OCI-LY1 (cell line): ENCODE measurements at regions not wholly inside any gene's neighbourhood (a gene's known extent, or its start where the extent isn't known, plus 50 kb on each side); places are given as distances from the start of the nearest gene placed in this dataset.

Source experiments
- H2AFZ ChIP-seq: fragments of 200-600 bp; sonication (generic), shearing (Covaris generic); 2 replicates; pipeline ENCODE4 v1.6.0; 2014; ENCODE audit warnings: antibody characterized with exemption, mild to moderate bottlenecking, low read length
- H3F3A ChIP-seq: fragments of 200-600 bp; sonication (generic), shearing (Covaris generic); 2 replicates; pipeline ENCODE4 v1.6.0; 2014; ENCODE audit warnings: mild to moderate bottlenecking, antibody characterized with exemption, low read length, moderate library complexity; ENCODE audit not compliant: insufficient read depth
- H3K27ac ChIP-seq: fragments of 200-600 bp; sonication (generic); 2 replicates; pipeline ENCODE4 v1.5.1; 2014; ENCODE audit warnings: low read length, mixed run types, mild to moderate bottlenecking, low read depth; ENCODE audit not compliant: poor library complexity, severe bottlenecking
- H3K27me3 ChIP-seq: fragments of 200-600 bp; sonication (generic); 2 replicates; pipeline ENCODE4 v1.6.0; 2014; ENCODE audit warnings: antibody characterized with exemption, mild to moderate bottlenecking, low read length, moderate library complexity; ENCODE audit not compliant: insufficient read depth
- H3K36me3 ChIP-seq: fragments of 200-600 bp; sonication (generic); 2 replicates; pipeline ENCODE4 v1.6.1; 2014; ENCODE audit warnings: mild to moderate bottlenecking, antibody characterized with exemption, low read length, moderate library complexity, mixed read lengths; ENCODE audit not compliant: insufficient read depth
- H3K4me1 ChIP-seq: fragments of 200-600 bp; sonication (generic); 2 replicates; pipeline ENCODE4 v1.5.1; 2014; ENCODE audit warnings: mild to moderate bottlenecking, low read length, moderate library complexity; ENCODE audit not compliant: insufficient read depth, severe bottlenecking
- H3K4me2 ChIP-seq: fragments of 200-600 bp; sonication (generic), shearing (Covaris generic); 2 replicates; pipeline ENCODE4 v1.6.1; 2014; ENCODE audit warnings: low read length
- H3K4me3 ChIP-seq: fragments of 200-600 bp; sonication (generic); 2 replicates; pipeline ENCODE4 v1.5.1; 2014; ENCODE audit warnings: low read length, low read depth, mild to moderate bottlenecking, mixed read lengths; ENCODE audit not compliant: poor library complexity, severe bottlenecking
- H3K79me2 ChIP-seq: fragments of 200-600 bp; shearing (Covaris generic); 2 replicates; pipeline ENCODE4 v1.6.1; 2016; ENCODE audit warnings: mixed run types, low read length, mixed read lengths; ENCODE audit not compliant: insufficient read depth
- H3K9ac ChIP-seq: fragments of 200-600 bp; sonication (generic), shearing (Covaris generic); 2 replicates; pipeline ENCODE4 v1.6.1; 2014; ENCODE audit warnings: mild to moderate bottlenecking, low read length, mixed read lengths
- H3K9me2 ChIP-seq: fragments of 200-600 bp; sonication (generic), shearing (Covaris generic); 2 replicates; pipeline ENCODE4 v1.6.1; 2014; ENCODE audit warnings: low read depth, mild to moderate bottlenecking, low read length, mixed read lengths
- H3K9me3 ChIP-seq: fragments of 200-600 bp; shearing (Covaris generic); 2 replicates; pipeline ENCODE4 v1.6.1; 2014; ENCODE audit warnings: low read length, mixed read lengths
- H4K20me1 ChIP-seq: fragments of 200-600 bp; sonication (generic), shearing (Covaris generic); 2 replicates; pipeline ENCODE4 v1.6.0; 2016; ENCODE audit warnings: mild to moderate bottlenecking, low read length; ENCODE audit not compliant: insufficient read depth
- CTCF ChIP-seq: fragments of 200-600 bp; sonication (generic), shearing (Covaris generic); IDR thresholded peaks from 2 replicates; pipeline ENCODE4 v1.5.1; 2017; ENCODE audit warnings: mild to moderate bottlenecking, antibody characterized with exemption, low read length, moderate library complexity, mixed read lengths
- EZH2 ChIP-seq: fragments of 200-600 bp; sonication (generic), shearing (Covaris generic); IDR thresholded peaks from 2 replicates; pipeline ENCODE4 v1.8.0; 2017; ENCODE audit warnings: borderline replicate concordance, mixed run types, mild to moderate bottlenecking, antibody characterized with exemption, low read length, moderate library complexity, mixed read lengths

GRCh38 chr7:47170516-47170915, 411.4 kb downstream of the TNS3 start:
- no peak overlapping the region for H3K27ac ChIP-seq
- H3K4me1 ChIP-seq: peaks cover 26% of the 10 kb centered on the region
- no peaks in the 10 kb centered on the region; the same call in 1 of the 2 replicates for H3K27me3 ChIP-seq
- no peak overlapping the region for H3K4me2 ChIP-seq
- H3K9me2 ChIP-seq: no peaks in the 10 kb centered on the region
- H3K4me3 ChIP-seq: no peak overlapping the region
- H3K36me3 ChIP-seq: no peaks in the 10 kb centered on the region; the same call in 1 of the 2 replicates
- no peaks in the 10 kb centered on the region for H3K79me2 ChIP-seq
- no peaks in the 10 kb centered on the region for H4K20me1 ChIP-seq
- no peak overlapping the region for H3K9ac ChIP-seq
- peaks cover 5% of the 10 kb centered on the region; the same call in 1 of the 2 replicates for H3K9me3 ChIP-seq
- TF ChIP-seq EZH2 (no peak), CTCF (peak; percentile 89)
- H2AFZ ChIP-seq: no peak overlapping the region
- no peaks in the 10 kb centered on the region for H3F3A ChIP-seq

GRCh38 chr7:47154791-47155190, 427.1 kb downstream of the TNS3 start:
- TF ChIP-seq EZH2: no peak
- TF ChIP-seq CTCF: no peak
- peak overlapping the region; percentile 96 for H3K27ac ChIP-seq

GRCh38 chr7:47153576-47153975, 428.3 kb downstream of the TNS3 start:
- H3K9me3 ChIP-seq: peaks cover 6% of the 10 kb centered on the region; the same call in 1 of the 2 replicates
- peak overlapping the region; percentile 96 for H3K27ac ChIP-seq
- no peaks in the 10 kb centered on the region for H4K20me1 ChIP-seq
- TF ChIP-seq CTCF (no peak), EZH2 (no peak)
- H3K9me2 ChIP-seq: no peaks in the 10 kb centered on the region
- H3K9ac ChIP-seq: peak overlapping the region; percentile 28; the same call in 1 of the 2 replicates
- 0 out of 2 replicates have a peak overlapping the region, but pooled peaks have one; percentile 2 for H2AFZ ChIP-seq
- H3F3A ChIP-seq: no peaks in the 10 kb centered on the region
- peaks cover 6% of the 10 kb centered on the region; the same call in 1 of the 2 replicates for H3K36me3 ChIP-seq
- peak overlapping the region; percentile 36 for H3K4me2 ChIP-seq
- no peaks in the 10 kb centered on the region for H3K27me3 ChIP-seq
- H3K4me3 ChIP-seq: peak overlapping the region; percentile 16
- H3K79me2 ChIP-seq: no peaks in the 10 kb centered on the region
- H3K4me1 ChIP-seq: peaks cover 79% of the 10 kb centered on the region

More at GRCh38 chr7:47154791-47155190, 427.1 kb downstream of the TNS3 start:
- no peaks in the 10 kb centered on the region for H3K9me2 ChIP-seq
- H3K36me3 ChIP-seq: peaks cover 6% of the 10 kb centered on the region; the same call in 1 of the 2 replicates
- H2AFZ ChIP-seq: no peak overlapping the region
- no peaks in the 10 kb centered on the region for H4K20me1 ChIP-seq
- peaks cover 67% of the 10 kb centered on the region for H3K4me1 ChIP-seq
- no peak overlapping the region for H3K4me2 ChIP-seq
- H3K4me3 ChIP-seq: no peak overlapping the region
- H3K9ac ChIP-seq: peak overlapping the region; percentile 28; the same call in 1 of the 2 replicates
- H3K27me3 ChIP-seq: no peaks in the 10 kb centered on the region
- H3K9me3 ChIP-seq: peaks cover 11% of the 10 kb centered on the region; the same call in 1 of the 2 replicates
- H3K79me2 ChIP-seq: no peaks in the 10 kb centered on the region
- no peaks in the 10 kb centered on the region for H3F3A ChIP-seq
